ENCODE measurements at regions not wholly inside any gene's neighbourhood (a gene's known extent, or its start where the extent isn't known, plus 50 kb on each side); places are given as distances from the start of the nearest gene placed in this dataset.

DNA sequence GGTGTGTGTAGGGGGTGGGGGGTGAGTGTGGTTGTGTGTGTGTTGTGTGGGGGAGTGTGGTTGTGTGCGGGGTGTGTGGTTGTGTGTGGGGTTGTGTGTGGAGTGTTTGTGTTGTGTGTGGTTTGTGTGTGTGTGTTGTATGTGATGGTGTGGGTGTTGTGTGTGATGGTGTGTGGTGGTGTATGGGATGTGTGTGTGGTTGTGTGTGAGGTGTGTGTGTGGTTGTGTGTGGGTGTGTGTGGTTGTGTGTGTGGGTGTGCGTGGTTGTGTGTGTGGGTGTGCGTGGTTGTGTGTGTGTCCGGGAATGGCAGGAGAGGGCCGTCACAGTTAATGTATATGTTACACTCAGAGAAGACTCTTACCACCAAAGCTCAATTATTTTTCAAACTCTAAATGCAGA is 79.8 kb downstream of the TBXT start:
- no peak for TF ChIP-seq EZH2 (IDR thresholded peaks at IDR 0.05; ENCODE audit: borderline replicate concordance, low read depth, low read length, poor library complexity, severe bottlenecking)
- TF ChIP-seq, protein P1, sequence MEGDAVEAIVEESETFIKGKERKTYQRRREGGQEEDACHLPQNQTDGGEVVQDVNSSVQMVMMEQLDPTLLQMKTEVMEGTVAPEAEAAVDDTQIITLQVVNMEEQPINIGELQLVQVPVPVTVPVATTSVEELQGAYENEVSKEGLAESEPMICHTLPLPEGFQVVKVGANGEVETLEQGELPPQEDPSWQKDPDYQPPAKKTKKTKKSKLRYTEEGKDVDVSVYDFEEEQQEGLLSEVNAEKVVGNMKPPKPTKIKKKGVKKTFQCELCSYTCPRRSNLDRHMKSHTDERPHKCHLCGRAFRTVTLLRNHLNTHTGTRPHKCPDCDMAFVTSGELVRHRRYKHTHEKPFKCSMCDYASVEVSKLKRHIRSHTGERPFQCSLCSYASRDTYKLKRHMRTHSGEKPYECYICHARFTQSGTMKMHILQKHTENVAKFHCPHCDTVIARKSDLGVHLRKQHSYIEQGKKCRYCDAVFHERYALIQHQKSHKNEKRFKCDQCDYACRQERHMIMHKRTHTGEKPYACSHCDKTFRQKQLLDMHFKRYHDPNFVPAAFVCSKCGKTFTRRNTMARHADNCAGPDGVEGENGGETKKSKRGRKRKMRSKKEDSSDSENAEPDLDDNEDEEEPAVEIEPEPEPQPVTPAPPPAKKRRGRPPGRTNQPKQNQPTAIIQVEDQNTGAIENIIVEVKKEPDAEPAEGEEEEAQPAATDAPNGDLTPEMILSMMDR (conservative IDR thresholded peaks at IDR 0.05; ENCODE audit: low read depth, low read length), result no peak
- H3K27me3 ChIP-seq (replicated peaks; ENCODE audit: insufficient read depth, low read depth, low read length, poor library complexity), result no peaks in the 10 kb centered on the region
- intact Hi-C loops (cut with micrococcal nuclease; ENCODE audit: unreplicated experiment), result no loop called here
- no peak overlapping the region for H3K27ac ChIP-seq (ENCODE audit: low read depth, low read length, poor library complexity, severe bottlenecking)
- H3K9me3 ChIP-seq (ENCODE audit: low read depth, low read length, poor library complexity, severe bottlenecking), result no peaks in the 10 kb centered on the region
- no peak for DNase-seq (ENCODE audit: low spot score)
- BruUV-seq (replicated peaks), result no TSS peak
- H3K4me1 ChIP-seq (ENCODE audit: insufficient read depth, low read length, poor library complexity, severe bottlenecking), result no peaks in the 10 kb centered on the region
- ChIA-PET CTCF (no interaction called here), POLR2A (ENCODE audit: low non-redundant PET) (no interaction called here)
- no peaks in the 10 kb centered on the region for H3K36me3 ChIP-seq (ENCODE audit: insufficient read depth, low read length, poor library complexity, severe bottlenecking)
- no peak overlapping the region for H3K4me3 ChIP-seq (ENCODE audit: low read depth, low read length, poor library complexity, severe bottlenecking)

DNA sequence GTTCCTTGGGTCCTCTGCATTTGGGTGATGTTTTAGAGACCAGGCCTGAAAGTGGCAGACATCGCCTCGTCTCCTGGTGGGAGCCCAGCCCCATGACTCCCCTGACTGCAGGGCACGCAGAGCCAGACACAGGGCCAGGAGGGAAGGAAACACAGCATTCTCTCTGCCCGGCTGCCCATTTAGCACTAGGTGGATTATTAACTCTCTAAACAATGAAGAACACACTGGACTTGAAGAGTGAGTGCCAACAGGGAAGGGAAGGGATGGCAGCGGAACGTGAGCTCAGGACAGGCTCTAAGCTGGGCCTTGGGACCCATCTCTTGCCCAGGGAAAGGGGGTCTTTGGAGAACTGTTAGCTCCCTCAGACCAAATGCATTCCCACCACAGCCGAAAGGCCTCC is 80.4 kb downstream of the TBXT start:
- Histone ChIP-seq H3K27me3 (replicated peaks; ENCODE audit: insufficient read depth, low read depth, low read length, poor library complexity) (no peaks in the 10 kb centered on the region), H3K4me1 (ENCODE audit: insufficient read depth, low read length, poor library complexity, severe bottlenecking) (no peaks in the 10 kb centered on the region), H3K27ac (ENCODE audit: low read depth, low read length, poor library complexity, severe bottlenecking) (no peak overlapping the region), H3K36me3 (ENCODE audit: insufficient read depth, low read length, poor library complexity, severe bottlenecking) (no peaks in the 10 kb centered on the region), H3K4me3 (ENCODE audit: low read depth, low read length, poor library complexity, severe bottlenecking) (no peak overlapping the region), H3K9me3 (ENCODE audit: low read depth, low read length, poor library complexity, severe bottlenecking) (no peaks in the 10 kb centered on the region)
- TF ChIP-seq, protein P1 (conservative IDR thresholded peaks at IDR 0.05; ENCODE audit: low read depth, low read length), result no peak
- TF ChIP-seq EZH2 (IDR thresholded peaks at IDR 0.05; ENCODE audit: borderline replicate concordance, low read depth, low read length, poor library complexity, severe bottlenecking), result no peak
- ChIA-PET POLR2A (ENCODE audit: low non-redundant PET) (no interaction called here), CTCF (no interaction called here)
- BruUV-seq (replicated peaks), result no TSS peak
- intact Hi-C loops (cut with micrococcal nuclease; ENCODE audit: unreplicated experiment), result no loop called here
- DNase-seq (ENCODE audit: low spot score), result no peak

DNA sequence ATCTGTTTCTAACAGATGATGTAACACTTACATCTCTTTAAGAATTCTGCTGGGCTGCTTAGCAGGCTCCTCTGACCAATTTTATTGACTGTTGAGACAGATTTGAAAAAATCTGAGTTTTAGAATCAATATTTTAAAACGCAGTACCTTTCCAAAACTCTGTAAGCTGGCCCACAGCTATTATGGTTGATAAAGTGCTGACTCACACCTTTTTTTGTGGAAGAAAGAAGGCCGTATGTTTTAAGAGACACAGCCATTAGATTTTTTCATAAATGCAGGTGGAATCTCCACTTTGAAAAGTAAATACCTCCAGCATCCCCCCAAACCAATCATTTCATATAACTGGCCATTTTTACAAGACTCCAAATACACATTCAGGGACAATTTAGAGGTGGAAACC is 82.2 kb downstream of the TBXT start:
- H3K4me1 ChIP-seq (ENCODE audit: insufficient read depth, low read length, poor library complexity, severe bottlenecking), result no peaks in the 10 kb centered on the region
- H3K27me3 ChIP-seq (replicated peaks; ENCODE audit: insufficient read depth, low read depth, low read length, poor library complexity), result peaks cover 2% of the 10 kb centered on the region
- CTCF ChIA-PET, result no interaction called here
- no peak for TF ChIP-seq EZH2 (IDR thresholded peaks at IDR 0.05; ENCODE audit: borderline replicate concordance, low read depth, low read length, poor library complexity, severe bottlenecking)
- TF ChIP-seq, protein P1 (conservative IDR thresholded peaks at IDR 0.05; ENCODE audit: low read depth, low read length), result no peak
- no TSS peak for BruUV-seq (replicated peaks)
- H3K36me3 ChIP-seq (ENCODE audit: insufficient read depth, low read length, poor library complexity, severe bottlenecking), result no peaks in the 10 kb centered on the region
- intact Hi-C loops (cut with micrococcal nuclease; ENCODE audit: unreplicated experiment), result no loop called here
- H3K27ac ChIP-seq (ENCODE audit: low read depth, low read length, poor library complexity, severe bottlenecking), result no peak overlapping the region
- DNase-seq (ENCODE audit: low spot score), result no peak
- no peaks in the 10 kb centered on the region for H3K9me3 ChIP-seq (ENCODE audit: low read depth, low read length, poor library complexity, severe bottlenecking)
- POLR2A ChIA-PET (ENCODE audit: low non-redundant PET), result no interaction called here
- no peak overlapping the region for H3K4me3 ChIP-seq (ENCODE audit: low read depth, low read length, poor library complexity, severe bottlenecking)

All from A673 (cell line).